NCI-H82 (cell line): ENCODE measurements at regions not wholly inside any gene's neighbourhood (a gene's known extent, or its start where the extent isn't known, plus 50 kb on each side); places are given as distances from the start of the nearest gene placed in this dataset.
"Not testable (repeated sequence)": the region's sequence is repeated elsewhere in the genome, so short reads cannot be mapped to it uniquely, and the experiment has no call there.

Source experiments
- DNase-seq: peaks from one replicate; lab custom pipeline; 2025; lab: John Stamatoyannopoulos, UW

DNA sequence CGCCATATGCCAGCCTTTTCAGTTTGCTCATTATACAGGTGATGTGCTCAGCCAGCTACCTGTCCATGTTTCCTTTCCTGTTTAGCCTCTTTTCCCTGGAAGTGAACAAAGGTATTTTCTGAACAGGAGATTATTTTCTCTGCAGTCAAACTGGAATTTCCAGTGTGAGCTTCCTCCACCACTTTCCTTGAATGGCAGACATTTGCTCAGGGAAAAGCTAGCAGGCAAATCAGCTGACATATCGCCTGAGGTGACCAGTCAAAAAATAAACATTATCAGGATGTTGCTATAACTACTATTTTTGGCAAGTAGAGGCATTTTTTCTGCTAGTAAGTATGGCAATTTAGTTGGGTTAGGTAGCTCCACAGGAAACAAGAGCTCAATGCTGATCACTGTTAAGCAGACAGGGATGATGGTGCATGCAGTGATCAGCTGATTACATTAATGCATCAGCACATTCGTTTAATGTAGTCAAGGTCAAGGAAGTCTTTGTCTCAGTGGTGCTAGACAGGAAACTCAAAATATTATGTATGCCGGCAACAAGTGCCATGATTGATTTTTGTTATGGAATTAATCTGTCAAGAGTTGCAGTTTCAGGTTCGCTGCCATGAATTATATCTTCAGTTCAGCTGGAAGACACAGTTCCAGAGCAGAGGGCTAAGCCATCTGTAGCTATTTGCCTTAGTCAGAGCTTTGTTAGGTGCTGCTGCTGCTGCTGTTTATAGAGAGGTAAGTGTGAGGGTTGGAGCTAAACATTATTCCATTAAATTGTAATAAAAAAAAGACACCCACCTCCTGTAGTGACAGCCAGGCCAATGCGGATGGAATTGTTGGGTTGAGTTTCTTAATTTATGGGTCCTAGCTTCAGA lies 179.7 kb upstream of the ST6GALNAC5 start:
- DNase-seq: no peak

DNA sequence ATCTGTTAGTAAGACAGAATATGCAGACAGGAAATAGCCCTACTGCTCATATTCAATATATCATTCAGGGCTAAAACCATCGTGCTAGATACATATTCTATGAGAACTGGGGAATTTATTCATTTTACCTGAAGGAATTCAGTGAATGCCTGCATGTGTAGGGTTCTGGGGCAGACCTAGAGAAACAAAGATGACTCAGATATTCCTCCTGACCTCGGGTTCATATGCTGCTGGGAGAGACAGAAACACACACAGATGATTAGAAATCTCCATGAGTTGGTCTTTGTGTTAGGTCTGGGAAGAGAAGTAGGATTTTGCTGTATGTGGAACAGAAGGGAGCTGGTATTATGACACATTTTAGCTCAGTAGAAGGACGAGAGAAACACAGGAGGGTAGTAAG lies 176.5 kb upstream of the ST6GALNAC5 start:
- DNase-seq: no peak

GRCh38 chr1:76695535-76695934 lies 171.7 kb upstream of the ST6GALNAC5 start:
- DNase-seq: no peak

DNA sequence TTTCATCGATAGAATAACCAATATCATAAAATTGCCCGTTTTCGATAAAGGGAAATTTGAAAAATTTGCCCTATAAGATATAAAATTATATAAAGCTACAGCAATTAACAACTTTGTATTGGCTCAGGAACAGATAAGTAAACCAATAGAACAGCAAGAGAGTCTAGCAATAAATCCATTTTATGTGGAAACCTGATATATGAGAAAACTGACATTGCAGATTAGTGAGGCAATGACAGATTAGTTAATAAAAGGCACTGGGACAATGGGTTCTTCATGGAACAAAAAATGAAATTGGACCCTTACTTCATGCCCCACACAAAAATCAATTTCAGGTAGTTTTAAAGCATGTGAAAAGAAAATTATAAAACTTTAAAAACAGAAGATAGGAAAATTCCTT lies 169.9 kb upstream of the ST6GALNAC5 start:
- no peak for DNase-seq

DNA sequence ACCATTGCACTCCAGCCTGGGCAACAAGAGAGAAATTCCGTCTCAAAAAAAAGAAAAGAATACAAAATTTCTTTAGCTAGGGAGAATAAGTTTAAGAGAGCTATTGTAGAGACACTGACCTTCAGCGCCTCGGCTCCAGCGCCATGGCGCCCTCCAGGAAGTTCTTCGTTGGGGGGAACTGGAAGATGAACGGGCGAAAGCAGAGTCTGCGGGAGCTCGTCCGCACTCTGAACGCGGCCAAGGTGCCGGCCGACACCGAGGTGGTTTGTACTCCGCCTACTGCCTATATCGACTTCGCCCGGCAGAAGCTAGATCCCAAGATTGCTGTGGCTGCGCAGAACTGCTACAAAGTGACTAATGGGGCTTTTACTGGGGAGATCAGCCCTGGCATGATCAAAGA lies 167.6 kb upstream of the ST6GALNAC5 start:
- DNase-seq: not testable (repeated sequence)

- not testable (repeated sequence) for DNase-seq
These were observed 167.1 kb upstream of the ST6GALNAC5 start for GRCh38 chr1:76700200-76700599.

DNA sequence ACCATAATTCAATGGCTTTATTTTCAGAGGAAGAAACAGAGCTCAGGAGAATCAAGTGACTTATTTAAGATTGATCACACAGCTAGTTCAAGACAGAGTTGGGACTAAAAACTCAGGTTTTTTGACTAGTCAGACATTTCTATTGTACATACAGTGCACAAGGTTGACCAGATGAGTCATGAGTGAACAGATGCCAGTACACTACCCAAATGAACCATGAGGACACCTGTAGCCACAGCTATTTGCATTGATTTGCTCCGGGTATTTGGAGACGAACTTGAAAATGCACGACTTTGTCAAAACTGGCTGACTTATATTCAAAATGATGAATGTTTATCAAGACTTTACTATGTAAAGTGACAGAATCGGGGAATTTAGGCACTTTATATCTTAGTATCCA lies 161.7 kb upstream of the ST6GALNAC5 start:
- no peak for DNase-seq

- no peak for DNase-seq
These were observed 153.7 kb upstream of the ST6GALNAC5 start for GRCh38 chr1:76713535-76713934.

DNA sequence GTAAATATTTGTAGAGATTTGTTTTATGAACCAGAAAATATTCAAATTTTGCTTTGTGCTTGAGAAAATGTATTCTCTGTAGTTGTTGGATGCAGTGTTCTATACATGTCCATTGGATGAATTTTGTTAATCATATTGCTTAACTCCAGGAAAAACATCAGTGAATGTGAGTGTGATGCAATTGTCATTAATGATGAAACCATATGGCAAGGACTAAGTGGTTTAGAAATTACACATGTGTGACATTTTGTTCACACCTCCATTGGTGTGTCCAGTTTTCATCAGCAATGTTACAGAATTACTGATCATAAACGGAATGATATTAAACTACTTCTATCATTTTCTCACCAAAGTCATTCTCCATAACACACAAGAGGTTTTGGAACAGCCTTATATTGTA lies 151.8 kb upstream of the ST6GALNAC5 start:
- DNase-seq: no peak

DNA sequence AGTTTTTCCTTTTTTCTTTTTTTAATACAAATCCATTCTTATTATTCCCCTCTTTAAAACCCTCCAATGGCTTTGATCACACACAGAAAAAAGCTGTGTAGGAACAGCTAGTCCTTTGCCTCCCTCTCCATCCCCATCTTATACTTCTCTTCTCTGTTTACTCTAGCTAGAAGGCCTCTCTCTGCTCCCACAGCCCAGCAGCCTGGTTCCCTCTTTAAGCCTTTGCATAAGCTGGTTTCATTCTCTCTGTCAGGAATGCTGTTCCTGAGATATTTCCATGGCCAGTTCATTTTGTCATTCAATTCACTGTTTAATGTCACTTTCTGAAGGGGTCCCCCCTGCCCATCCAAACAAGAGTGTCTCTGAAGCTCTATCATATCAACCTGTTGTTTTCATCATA lies 143.3 kb upstream of the ST6GALNAC5 start:
- DNase-seq: peak; percentile 13

- DNase-seq: no peak
These were observed 142.5 kb upstream of the ST6GALNAC5 start for GRCh38 chr1:76724816-76725215.

- DNase-seq: peak; percentile 28
These were observed 141.2 kb upstream of the ST6GALNAC5 start for GRCh38 chr1:76725864-76726619.

- no peak for DNase-seq
These were observed 139.8 kb upstream of the ST6GALNAC5 start for GRCh38 chr1:76727520-76727919.

GRCh38 chr1:76729142-76729541 lies 138.1 kb upstream of the ST6GALNAC5 start:
- no peak for DNase-seq

DNA sequence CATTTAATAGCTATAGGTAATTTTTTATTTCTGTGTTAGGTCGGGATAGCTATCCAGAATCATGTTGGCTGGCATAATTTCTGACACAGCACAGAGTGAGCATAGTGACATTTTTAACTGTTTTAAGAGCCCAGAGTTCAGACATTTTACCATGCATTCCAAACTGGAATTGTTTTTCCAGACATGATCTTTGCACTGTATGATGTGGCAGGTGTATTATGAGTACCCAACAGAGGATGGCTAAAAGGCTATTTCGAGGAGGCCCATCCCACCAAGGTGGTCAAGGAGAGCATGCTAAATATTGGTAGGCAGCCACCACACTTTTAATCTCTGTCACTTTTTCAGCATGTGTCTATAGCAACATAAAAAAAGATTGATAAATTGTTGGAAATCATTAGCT lies 137.3 kb upstream of the ST6GALNAC5 start:
- DNase-seq: no peak

GRCh38 chr1:76738355-76738754 lies 128.9 kb upstream of the ST6GALNAC5 start:
- DNase-seq: not testable (repeated sequence)

- DNase-seq: peak; percentile 31
These were observed 126.3 kb upstream of the ST6GALNAC5 start for GRCh38 chr1:76740956-76741355.

GRCh38 chr1:76744989-76745388 lies 122.3 kb upstream of the ST6GALNAC5 start:
- DNase-seq: no peak

DNA sequence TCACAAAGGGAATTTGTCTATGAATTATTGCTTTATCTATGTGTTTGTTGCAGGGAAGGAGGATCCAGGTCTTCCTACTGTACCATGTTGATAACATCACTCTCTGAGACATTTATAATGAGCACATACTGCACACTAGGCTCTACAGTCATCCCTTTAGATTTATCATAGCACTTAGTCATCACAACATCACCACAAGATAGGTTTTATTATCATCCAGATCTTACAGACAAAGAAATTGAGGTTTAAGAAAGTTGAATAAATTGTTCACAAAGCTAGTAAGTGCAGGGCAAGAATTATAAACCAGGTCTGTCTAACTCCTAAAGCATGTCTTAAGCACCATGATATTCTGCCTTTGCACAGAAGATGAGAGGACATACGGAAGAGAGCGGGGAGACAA lies 121.1 kb upstream of the ST6GALNAC5 start:
- DNase-seq: no peak

DNA sequence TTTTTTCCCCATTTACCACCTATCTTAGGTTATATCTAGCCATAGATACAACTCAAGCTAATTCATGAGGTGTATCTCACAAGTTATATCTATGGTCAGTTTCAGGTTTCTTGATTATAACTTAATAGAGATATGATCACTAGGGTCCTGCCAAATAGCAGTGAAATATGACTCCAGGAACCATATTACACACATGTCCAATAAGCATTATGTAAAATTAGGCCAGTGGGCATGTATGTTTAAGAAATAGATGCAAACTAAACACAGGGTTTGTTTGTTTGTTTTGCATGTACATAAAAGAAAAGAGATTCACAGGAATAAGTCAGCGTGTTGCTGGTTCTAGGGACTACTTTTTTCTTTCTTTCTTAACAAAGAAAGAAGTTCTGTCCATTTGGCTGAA lies 112.5 kb upstream of the ST6GALNAC5 start:
- no peak for DNase-seq

GRCh38 chr1:76759171-76759860 lies 108.0 kb upstream of the ST6GALNAC5 start:
- no peak for DNase-seq

DNA sequence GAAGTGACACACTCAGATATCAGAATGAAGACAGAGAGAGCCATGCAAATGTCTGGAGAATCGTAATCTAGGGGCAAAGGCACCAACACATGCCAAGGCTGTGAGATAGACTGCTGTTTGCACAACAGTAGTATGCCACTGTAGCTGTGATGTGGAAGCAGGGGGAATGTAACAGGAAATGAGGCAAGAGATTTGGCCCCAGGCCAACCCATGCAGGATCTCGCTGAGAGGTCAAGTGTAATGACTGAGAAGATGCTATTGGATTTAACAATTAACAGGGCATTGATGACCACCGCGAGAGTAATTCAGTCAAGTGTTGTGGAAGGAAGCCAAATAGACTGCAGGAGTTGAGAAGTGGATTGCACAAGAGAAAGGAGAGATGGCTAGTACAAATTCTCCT lies 107.3 kb upstream of the ST6GALNAC5 start:
- peak; percentile 69 for DNase-seq

GRCh38 chr1:76763738-76764137 lies 103.5 kb upstream of the ST6GALNAC5 start:
- peak; percentile 47 for DNase-seq
